ENCODE measurements at regions not wholly inside any gene's neighbourhood (a gene's known extent, or its start where the extent isn't known, plus 50 kb on each side); places are given as distances from the start of the nearest gene placed in this dataset.

- TF ChIP-seq EZH2 (IDR thresholded peaks at IDR 0.05; ENCODE audit: insufficient read depth, poor library complexity, severe bottlenecking) (no peak), EZH2phosphoT487 (IDR thresholded peaks at IDR 0.05; ENCODE audit: insufficient read depth, low read depth) (no peak)
Measured at GRCh38 chr1:66445492-66446181, 88.3 kb upstream of the SGIP1 start.

Measured in GM23248 (cell line).